Daoy (cell line): ENCODE measurements at regions not wholly inside any gene's neighbourhood (a gene's known extent, or its start where the extent isn't known, plus 50 kb on each side); places are given as distances from the start of the nearest gene placed in this dataset.
A peak's percentile ranks its signal among the peaks of the same experiment; 100 is the strongest.

Experiments
- DNase-seq: peaks from one replicate; pipeline ENCODE4 v3.0.0-alpha.2; 2015; ENCODE audit warnings: low read depth

- no peak for DNase-seq
Observed at GRCh38 chr15:99921101-99921500, 187.9 kb upstream of the LYSMD4 start.

- DNase-seq = no peak
Observed at GRCh38 chr15:99918072-99918471, 184.8 kb upstream of the LYSMD4 start.

GRCh38 chr15:99917252-99917651, 184.0 kb upstream of the LYSMD4 start:
- no peak for DNase-seq

GRCh38 chr15:99916668-99917223, 183.5 kb upstream of the LYSMD4 start:
- DNase-seq = no peak

GRCh38 chr15:99914723-99915122, 181.5 kb upstream of the LYSMD4 start:
- DNase-seq = no peak

- DNase-seq = no peak
Observed at GRCh38 chr15:99911816-99912215, 178.6 kb upstream of the LYSMD4 start.

DNA sequence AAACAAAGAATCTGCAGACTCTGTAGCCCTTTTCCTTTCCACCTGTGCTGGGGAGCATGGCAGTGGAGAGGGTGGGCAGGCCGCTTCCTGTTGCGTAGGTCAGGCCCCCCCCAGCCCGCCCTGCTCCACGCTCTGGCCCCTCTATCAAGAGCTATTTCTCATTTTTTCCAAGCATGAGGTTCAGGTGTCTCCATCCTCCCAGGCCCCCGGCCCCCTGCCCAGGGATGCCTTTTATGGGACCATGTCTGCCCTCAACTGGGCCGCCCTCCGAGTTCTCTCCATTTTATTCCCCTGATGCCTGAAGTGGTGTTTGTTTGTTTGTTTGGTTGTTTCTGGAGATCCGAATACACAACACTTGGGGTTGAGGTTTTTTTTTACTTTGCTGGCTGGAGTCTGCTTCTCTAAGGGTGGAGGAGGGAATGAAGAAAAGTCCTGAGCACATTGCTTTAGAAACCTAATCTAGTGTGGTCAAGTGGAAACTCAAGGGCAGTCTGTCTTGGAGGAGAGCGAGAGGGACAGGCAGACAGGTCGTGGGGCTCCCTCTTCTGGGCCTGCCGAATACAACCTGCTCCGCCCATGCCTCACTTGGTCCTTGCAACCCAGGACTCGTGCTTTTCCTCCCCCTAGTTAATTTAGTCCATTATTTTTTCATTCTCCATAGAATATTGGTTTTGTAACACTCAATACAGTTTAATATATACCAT, 176.5 kb upstream of the LYSMD4 start:
- peak; percentile 27 for DNase-seq

- no peak for DNase-seq
Observed at GRCh38 chr15:99907698-99908097, 174.5 kb upstream of the LYSMD4 start.

GRCh38 chr15:99906793-99907192, 173.6 kb upstream of the LYSMD4 start:
- no peak for DNase-seq

DNA sequence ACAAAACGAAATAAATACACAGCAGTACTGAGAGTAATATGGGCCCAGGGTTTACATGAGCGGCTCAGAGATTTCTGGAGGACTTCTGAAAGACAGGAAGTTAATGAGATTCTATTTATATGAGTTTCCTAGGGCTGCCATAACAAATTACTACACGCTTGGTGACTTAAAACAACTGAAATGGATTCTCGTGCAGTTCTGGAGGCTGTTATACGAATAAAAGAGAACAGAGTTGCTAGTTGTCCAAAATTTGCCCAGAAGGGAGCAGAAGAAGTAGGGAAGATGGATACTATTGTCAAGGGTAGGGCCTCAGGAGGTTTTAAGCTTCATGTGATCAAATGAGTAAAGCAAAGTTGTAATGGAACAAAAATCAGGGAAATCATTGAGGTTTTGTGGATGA, 173.1 kb upstream of the LYSMD4 start:
- DNase-seq = no peak

DNA sequence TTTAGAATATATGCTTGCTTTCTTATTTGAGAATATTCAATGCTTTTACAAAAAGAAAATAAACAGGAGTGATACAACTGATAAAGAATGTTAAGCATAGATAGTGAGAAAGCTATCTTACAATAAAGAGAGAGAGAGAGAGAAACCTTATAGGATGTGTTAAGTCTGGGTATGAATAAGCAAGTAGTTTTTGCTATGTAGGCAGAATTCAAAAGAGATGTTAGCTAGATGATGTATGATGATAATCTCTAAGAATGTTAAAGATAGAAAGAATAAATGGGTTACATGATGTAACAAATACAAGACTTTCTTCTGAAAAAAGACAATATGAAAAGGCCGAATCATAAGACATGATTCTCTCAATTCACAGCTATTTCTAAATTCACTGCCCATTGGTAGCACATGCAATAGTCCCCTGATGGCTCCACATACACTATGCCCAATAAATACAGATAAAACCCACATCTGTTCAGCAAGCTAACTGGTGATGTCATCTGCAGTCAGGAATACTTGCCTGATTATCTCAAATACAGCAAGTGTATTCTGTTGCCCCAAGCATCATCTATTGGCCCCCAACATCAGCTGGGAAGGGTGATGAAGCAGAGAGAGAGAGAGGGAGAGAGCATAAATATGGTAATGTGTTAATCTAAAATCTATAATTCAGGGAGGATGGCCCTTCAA, 169.2 kb upstream of the LYSMD4 start:
- DNase-seq = no peak

DNA sequence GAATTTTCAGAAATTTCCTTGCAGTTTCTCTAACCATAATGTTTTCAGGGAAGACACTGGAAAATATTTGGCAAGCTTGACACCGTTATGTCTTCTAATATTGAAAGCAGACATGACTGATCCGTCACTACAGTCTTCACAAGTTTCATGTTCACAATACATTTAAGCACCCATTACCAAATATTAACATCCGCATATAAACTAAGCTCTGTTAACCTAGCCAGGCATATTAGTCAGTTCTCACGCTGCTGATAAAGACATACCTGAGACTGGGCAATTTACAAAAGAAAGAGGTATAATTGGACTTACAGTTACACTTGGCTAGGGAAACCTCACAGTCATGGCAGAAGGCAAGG, 162.7 kb upstream of the LYSMD4 start:
- DNase-seq = no peak

DNA sequence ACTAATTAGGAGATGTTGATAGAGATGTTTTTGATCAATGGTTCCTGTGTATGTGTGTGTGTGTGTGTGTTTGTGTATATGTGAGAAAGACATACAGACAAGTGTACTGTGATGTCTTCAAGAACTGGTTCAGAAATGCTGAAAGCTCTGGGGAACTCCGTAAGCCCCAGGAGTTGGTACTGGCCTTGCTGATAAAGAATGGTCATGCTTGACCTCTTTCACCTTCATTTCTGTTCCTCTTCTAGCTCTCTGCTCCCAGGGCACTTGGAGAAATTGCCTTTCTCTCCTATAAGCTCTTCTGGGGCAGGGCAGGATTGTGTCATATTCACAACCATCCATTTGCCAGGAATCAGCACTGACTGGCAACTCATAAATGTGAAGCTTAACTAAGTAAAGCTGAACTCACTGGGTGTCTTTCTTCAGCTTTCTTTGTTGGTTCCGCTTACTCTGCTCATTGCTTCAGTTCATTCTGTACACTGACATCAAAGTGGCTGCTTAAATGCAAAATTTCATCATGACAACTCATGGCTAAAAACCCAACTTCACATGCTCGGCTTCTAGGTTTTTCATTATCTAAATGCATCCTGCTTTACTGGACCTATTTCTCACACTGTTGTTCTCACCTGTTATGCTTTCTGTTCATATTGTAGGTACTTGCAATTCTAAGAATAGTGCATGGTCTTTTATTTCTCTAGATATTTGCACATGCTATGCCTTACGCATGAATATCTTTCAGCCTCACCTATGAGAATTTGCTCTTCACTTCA, 162.1 kb upstream of the LYSMD4 start:
- DNase-seq = no peak

DNA sequence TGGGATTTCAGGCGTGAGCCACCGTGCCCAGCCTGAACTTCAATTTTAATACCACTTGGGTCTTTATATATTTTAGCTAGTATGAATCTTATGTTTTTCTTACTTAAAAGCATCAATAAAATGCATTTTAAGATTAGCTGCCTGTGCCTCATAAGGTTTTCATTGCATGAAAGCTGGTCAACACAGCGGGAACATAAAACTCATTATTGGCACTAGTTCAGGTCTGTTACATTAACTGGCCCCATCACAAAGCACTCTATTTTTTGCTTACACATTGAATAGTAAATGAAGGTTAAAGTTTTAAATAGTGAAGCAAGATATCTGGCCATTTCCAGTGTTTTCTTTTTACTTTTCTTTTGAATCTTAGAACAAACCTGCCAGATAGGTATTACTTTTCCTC, 145.6 kb upstream of the LYSMD4 start:
- DNase-seq = no peak

DNA sequence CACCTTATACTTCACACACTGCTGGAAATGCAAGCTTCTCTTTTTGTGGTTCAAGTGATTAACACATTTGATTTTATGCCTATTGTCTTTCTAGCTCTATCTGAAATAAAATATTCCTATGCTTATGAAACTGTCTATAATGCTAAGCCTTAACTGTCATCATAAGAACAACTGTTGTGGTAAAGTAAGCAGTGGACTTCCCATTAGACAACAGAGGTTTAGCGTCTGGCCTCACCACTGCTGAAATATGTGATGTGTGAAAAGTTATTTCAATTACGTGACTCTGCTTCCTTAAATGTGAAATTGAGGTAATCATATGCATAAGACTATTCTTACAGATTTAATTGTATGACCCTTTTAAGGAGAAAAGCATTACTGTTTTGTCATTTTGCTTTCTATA, 140.2 kb upstream of the LYSMD4 start:
- DNase-seq = no peak

- no peak for DNase-seq
Observed at GRCh38 chr15:99863550-99864198, 130.4 kb upstream of the LYSMD4 start.

GRCh38 chr15:99857836-99858235, 124.6 kb upstream of the LYSMD4 start:
- no peak for DNase-seq

GRCh38 chr15:99850517-99850916, 117.3 kb upstream of the LYSMD4 start:
- no peak for DNase-seq

GRCh38 chr15:99845009-99845408, 111.8 kb upstream of the LYSMD4 start:
- peak; percentile 11 for DNase-seq

GRCh38 chr15:99844150-99844549, 110.9 kb upstream of the LYSMD4 start:
- DNase-seq = no peak

DNA sequence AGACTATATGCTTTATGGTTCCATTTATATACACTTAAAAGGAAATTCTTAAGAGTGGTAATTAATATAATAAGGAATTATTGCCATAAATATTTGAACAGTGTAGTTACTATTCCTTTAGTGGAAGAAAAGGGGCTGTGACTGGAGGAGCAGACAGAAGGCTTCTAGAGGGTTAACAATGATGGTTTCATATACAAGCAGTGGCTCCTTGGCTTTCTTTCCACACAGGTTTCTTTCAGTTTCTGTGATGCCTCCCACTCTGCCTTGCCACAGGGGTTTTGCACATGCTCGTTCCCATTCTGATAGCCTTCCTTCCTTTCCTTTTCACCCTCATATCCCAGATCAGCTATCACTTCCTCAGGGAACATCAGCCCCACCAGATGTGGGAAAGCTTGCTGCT, 108.8 kb upstream of the LYSMD4 start:
- no peak for DNase-seq

DNA sequence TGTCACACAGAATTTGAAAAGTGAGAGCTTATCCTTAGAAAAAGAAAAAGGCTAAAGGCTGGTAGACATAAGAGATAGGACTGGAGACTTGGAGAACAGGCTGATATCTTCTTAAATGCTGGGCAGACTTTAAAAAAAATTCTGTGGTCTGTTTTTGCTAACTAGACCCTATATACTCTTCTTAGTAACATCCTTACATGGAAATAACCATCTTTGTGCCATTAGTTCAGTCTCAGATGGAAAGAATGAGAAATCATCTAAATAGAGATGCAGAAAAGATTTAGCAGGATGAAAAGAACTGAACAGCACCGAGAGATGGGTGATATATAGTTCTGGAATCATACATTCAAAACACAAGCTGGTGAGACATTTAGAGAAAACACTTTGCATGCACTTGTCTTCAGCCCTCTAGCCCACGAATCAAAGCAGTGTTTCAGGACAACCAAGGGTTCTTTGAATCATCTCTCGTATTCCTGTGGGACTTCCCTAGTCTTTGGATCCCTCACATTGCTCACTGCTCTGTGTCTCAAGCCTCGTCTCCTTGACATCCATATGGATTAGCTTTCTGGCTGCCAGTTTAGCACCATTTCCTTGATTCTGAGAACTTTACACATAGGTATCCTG, 93.0 kb upstream of the LYSMD4 start:
- DNase-seq = no peak
